ENCODE measurements at regions not wholly inside any gene's neighbourhood (a gene's known extent, or its start where the extent isn't known, plus 50 kb on each side); places are given as distances from the start of the nearest gene placed in this dataset.

- Histone ChIP-seq H2AFZ (ENCODE audit: low read depth) (no peak overlapping the region), H3K4me3 (IDR thresholded peaks at IDR 0.05; ENCODE audit: insufficient read depth, low read depth, low read length) (no peak overlapping the region), H4K20me1 (ENCODE audit: insufficient read depth) (no peaks in the 10 kb centered on the region), H3K4me1 (ENCODE audit: low read depth, poor library complexity, severe bottlenecking) (no peaks in the 10 kb centered on the region), H3K36me3 (ENCODE audit: insufficient read depth) (no peaks in the 10 kb centered on the region), H3K4me2 (no peak overlapping the region), H3K27me3 (ENCODE audit: insufficient read depth, low read depth) (no peaks in the 10 kb centered on the region), H3K9ac (no peak overlapping the region), H3K79me2 (ENCODE audit: insufficient read depth, low read depth) (no peaks in the 10 kb centered on the region), H3K27ac (no peak overlapping the region)
- no peak for TF ChIP-seq CTCF (conservative IDR thresholded peaks at IDR 0.05; ENCODE audit: low read depth, low read length)
Measured at GRCh38 chr9:88702985-88703384, 168.0 kb downstream of the NXNL2 start.

- no peak overlapping the region for H3K4me3 ChIP-seq (IDR thresholded peaks at IDR 0.05; ENCODE audit: insufficient read depth, low read depth, low read length)
- H3K27ac ChIP-seq, result no peak overlapping the region
- H3K36me3 ChIP-seq (ENCODE audit: insufficient read depth), result no peaks in the 10 kb centered on the region
- H3K79me2 ChIP-seq (ENCODE audit: insufficient read depth, low read depth), result no peaks in the 10 kb centered on the region
- no peak overlapping the region for H3K4me2 ChIP-seq
- no peaks in the 10 kb centered on the region for H4K20me1 ChIP-seq (ENCODE audit: insufficient read depth)
- no peaks in the 10 kb centered on the region for H3K27me3 ChIP-seq (ENCODE audit: insufficient read depth, low read depth)
- no peak overlapping the region for H2AFZ ChIP-seq (ENCODE audit: low read depth)
- TF ChIP-seq CTCF (conservative IDR thresholded peaks at IDR 0.05; ENCODE audit: low read depth, low read length), result no peak
- H3K9ac ChIP-seq, result no peak overlapping the region
- no peaks in the 10 kb centered on the region for H3K4me1 ChIP-seq (ENCODE audit: low read depth, poor library complexity, severe bottlenecking)
Measured at GRCh38 chr9:88706193-88707113, 171.5 kb downstream of the NXNL2 start.

- Histone ChIP-seq H2AFZ (ENCODE audit: low read depth) (no peak overlapping the region), H3K4me2 (no peak overlapping the region), H3K36me3 (ENCODE audit: insufficient read depth) (no peaks in the 10 kb centered on the region), H3K9ac (no peak overlapping the region), H3K27ac (no peak overlapping the region), H3K4me1 (ENCODE audit: low read depth, poor library complexity, severe bottlenecking) (no peaks in the 10 kb centered on the region), H3K79me2 (ENCODE audit: insufficient read depth, low read depth) (no peaks in the 10 kb centered on the region), H3K4me3 (IDR thresholded peaks at IDR 0.05; ENCODE audit: insufficient read depth, low read depth, low read length) (no peak overlapping the region), H4K20me1 (ENCODE audit: insufficient read depth) (no peaks in the 10 kb centered on the region), H3K27me3 (ENCODE audit: insufficient read depth, low read depth) (no peaks in the 10 kb centered on the region)
- no peak for TF ChIP-seq CTCF (conservative IDR thresholded peaks at IDR 0.05; ENCODE audit: low read depth, low read length)
Measured at GRCh38 chr9:88710449-88710848, 175.5 kb downstream of the NXNL2 start.

GRCh38 chr9:88711719-88712118 is 176.7 kb downstream of the NXNL2 start:
- no peaks in the 10 kb centered on the region for H3K4me1 ChIP-seq (ENCODE audit: low read depth, poor library complexity, severe bottlenecking)
- H3K79me2 ChIP-seq (ENCODE audit: insufficient read depth, low read depth), result no peaks in the 10 kb centered on the region

More at GRCh38 chr9:88711719-88712118, 176.7 kb downstream of the NXNL2 start:
- Histone ChIP-seq H3K27ac (no peak overlapping the region), H4K20me1 (ENCODE audit: insufficient read depth) (no peaks in the 10 kb centered on the region), H3K4me3 (IDR thresholded peaks at IDR 0.05; ENCODE audit: insufficient read depth, low read depth, low read length) (no peak overlapping the region), H2AFZ (ENCODE audit: low read depth) (no peak overlapping the region), H3K4me2 (no peak overlapping the region), H3K27me3 (ENCODE audit: insufficient read depth, low read depth) (no peaks in the 10 kb centered on the region), H3K36me3 (ENCODE audit: insufficient read depth) (no peaks in the 10 kb centered on the region), H3K9ac (no peak overlapping the region)
- TF ChIP-seq CTCF (conservative IDR thresholded peaks at IDR 0.05; ENCODE audit: low read depth, low read length), result no peak

Data from KMS-11 (cell line).